Neural cell (in vitro differentiated cells): ENCODE measurements at regions not wholly inside any gene's neighbourhood (a gene's known extent, or its start where the extent isn't known, plus 50 kb on each side); places are given as distances from the start of the nearest gene placed in this dataset.

Source experiments
- H2AFZ ChIP-seq: fragments of 200-600, 300-800 bp; sonication (generic), shearing (Covaris generic); 2 replicates; pipeline ENCODE4 v1.6.0; 2014; ENCODE audit warnings: low read depth, mild to moderate bottlenecking, antibody characterized with exemption, low read length, moderate library complexity
- H3F3A ChIP-seq: fragments of 200-600 bp; shearing (Covaris generic); 2 replicates; pipeline ENCODE4 v1.6.1; 2016; ENCODE audit warnings: mild to moderate bottlenecking, moderate library complexity, mixed read lengths, antibody characterized with exemption, low read length; ENCODE audit not compliant: insufficient read depth, poor library complexity, severe bottlenecking
- H3K27ac ChIP-seq: fragments of 200-600, 300-800 bp; sonication (generic), shearing (Covaris generic); 2 replicates; pipeline ENCODE4 v1.5.1; 2014; ENCODE audit warnings: mild to moderate bottlenecking, low read length, moderate library complexity
- H3K27me3 ChIP-seq: fragments of 300-800, 200-600 bp; sonication (generic), shearing (Covaris generic); 2 replicates; pipeline ENCODE4 v1.6.0; 2014; ENCODE audit warnings: mild to moderate bottlenecking, low read depth, low read length, moderate library complexity; ENCODE audit not compliant: insufficient read depth
- H3K36me3 ChIP-seq: fragments of 300-800, 200-600 bp; sonication (generic), shearing (Covaris generic); 2 replicates; pipeline ENCODE4 v1.5.1; 2014; ENCODE audit warnings: mild to moderate bottlenecking, antibody characterized with exemption, low read length, moderate library complexity; ENCODE audit not compliant: insufficient read depth
- H3K4me2 ChIP-seq: fragments of 300-800, 200-600 bp; sonication (generic), shearing (Covaris generic); 2 replicates; pipeline ENCODE4 v1.6.0; 2014; ENCODE audit warnings: mild to moderate bottlenecking, low read length
- H3K4me3 ChIP-seq: fragments of 300-800, 200-600 bp; sonication (generic), shearing (Covaris generic); 2 replicates; pipeline ENCODE4 v1.5.1; 2014; ENCODE audit warnings: mild to moderate bottlenecking, low read length, moderate library complexity
- H3K79me2 ChIP-seq: fragments of 200-600 bp; shearing (Covaris generic); replicated peaks from 2 replicates; pipeline ENCODE4 v1.6.0; 2014; ENCODE audit warnings: mild to moderate bottlenecking, low read length, moderate library complexity; ENCODE audit not compliant: insufficient read depth
- H3K9ac ChIP-seq: fragments of 300-800, 200-600 bp; sonication (generic), shearing (Covaris generic); 2 replicates; pipeline ENCODE4 v1.6.1; 2016; ENCODE audit warnings: mild to moderate bottlenecking, low read length, mixed read lengths
- H3K9me2 ChIP-seq: fragments of 200-600 bp; shearing (Covaris generic); 2 replicates; pipeline ENCODE4 v1.6.1; 2016; ENCODE audit warnings: mild to moderate bottlenecking, low read length, mixed read lengths; ENCODE audit not compliant: insufficient read depth
- H3K9me3 ChIP-seq: fragments of 200-600, 300-800 bp; sonication (generic), shearing (Covaris generic); 2 replicates; pipeline ENCODE4 v1.6.1; 2016; ENCODE audit warnings: mild to moderate bottlenecking, mixed run types, low read length, moderate library complexity, mixed read lengths
- H4K20me1 ChIP-seq: fragments of 200-600 bp; shearing (Covaris generic); 2 replicates; pipeline ENCODE4 v1.6.1; 2016; ENCODE audit warnings: mild to moderate bottlenecking, mixed run types; ENCODE audit not compliant: insufficient read depth
- CTCF ChIP-seq: fragments of 450-650 bp; IDR thresholded peaks from 2 replicates; pipeline ENCODE4 v1.5.1; 2014; ENCODE audit warnings: antibody characterized with exemption, mild to moderate bottlenecking, moderate library complexity; ENCODE audit not compliant: poor library complexity, severe bottlenecking
- EP300 ChIP-seq: fragments of 450-650 bp; conservative IDR thresholded peaks from 2 replicates; pipeline ENCODE4 v1.6.1; 2014; ENCODE audit warnings: antibody characterized with exemption, mild to moderate bottlenecking, moderate library complexity; ENCODE audit not compliant: poor library complexity, severe bottlenecking
- EZH2 ChIP-seq: fragments of 200-600, 300-800 bp; shearing (Covaris generic), sonication (generic); IDR thresholded peaks from 2 replicates; pipeline ENCODE4 v1.6.1; 2014; ENCODE audit warnings: antibody characterized with exemption, low read length, borderline replicate concordance, mild to moderate bottlenecking; ENCODE audit not compliant: insufficient read depth, poor library complexity, severe bottlenecking
- MXI1 ChIP-seq: fragments of 450-650 bp; conservative IDR thresholded peaks from 2 replicates; pipeline ENCODE4 v1.6.1; 2014; ENCODE audit warnings: antibody characterized with exemption, mild to moderate bottlenecking; ENCODE audit not compliant: poor library complexity, severe bottlenecking
- POLR2AphosphoS5 ChIP-seq: IDR thresholded peaks from 2 replicates; pipeline ENCODE4 v1.6.1; 2012
- RAD21 ChIP-seq: fragments of 450-650 bp; conservative IDR thresholded peaks from 2 replicates; pipeline ENCODE4 v1.6.1; 2014; ENCODE audit warnings: antibody characterized with exemption, mild to moderate bottlenecking, moderate library complexity
- REST ChIP-seq: IDR thresholded peaks from 2 replicates; pipeline ENCODE4 v1.6.1; 2012; ENCODE audit warnings: borderline replicate concordance
- SMC3 ChIP-seq: fragments of 450-650 bp; conservative IDR thresholded peaks from 2 replicates; pipeline ENCODE4 v1.6.1; 2014; ENCODE audit warnings: antibody characterized with exemption, mild to moderate bottlenecking, moderate library complexity; ENCODE audit not compliant: poor library complexity
- TAF1 ChIP-seq: IDR thresholded peaks from 2 replicates; pipeline ENCODE4 v1.6.1; 2012; ENCODE audit warnings: low read depth

GRCh38 chr2:186269536-186269935 is 216.5 kb upstream of the ZC3H15 start:
- Histone ChIP-seq H2AFZ (no peak overlapping the region), H3K36me3 (no peaks in the 10 kb centered on the region), H3F3A (no peaks in the 10 kb centered on the region), H3K27me3 (no peaks in the 10 kb centered on the region), H3K9me3 (no peaks in the 10 kb centered on the region), H3K9ac (no peak overlapping the region), H4K20me1 (no peaks in the 10 kb centered on the region), H3K27ac (no peak overlapping the region), H3K4me3 (no peak overlapping the region), H3K79me2 (no peaks in the 10 kb centered on the region), H3K4me2 (no peak overlapping the region), H3K9me2 (no peaks in the 10 kb centered on the region)
- TF ChIP-seq TAF1 (no peak), REST (no peak), EP300 (no peak), RAD21 (no peak), CTCF (no peak), MXI1 (no peak), POLR2AphosphoS5 (no peak), SMC3 (no peak), EZH2 (no peak)

DNA sequence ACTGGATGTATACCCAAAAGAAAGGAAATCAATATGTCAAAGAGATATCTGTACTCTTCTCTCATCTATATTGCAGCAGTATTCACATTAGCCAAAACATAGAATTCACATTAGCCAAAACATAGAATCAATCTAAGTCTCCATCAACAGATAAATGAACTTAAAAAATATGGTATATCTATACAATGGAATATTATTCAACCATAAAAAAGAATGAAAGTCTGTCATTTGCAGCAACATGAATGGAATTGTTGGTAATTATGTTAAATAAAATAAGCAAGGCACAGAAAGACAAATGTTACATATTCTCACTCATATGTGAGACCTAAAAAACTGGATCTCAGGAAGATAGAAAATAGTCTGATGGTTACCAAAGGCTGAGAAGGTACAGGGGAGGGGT is 212.1 kb upstream of the ZC3H15 start:
- TF ChIP-seq POLR2AphosphoS5 (no peak), RAD21 (no peak), MXI1 (no peak), CTCF (no peak), TAF1 (no peak), SMC3 (no peak), EP300 (no peak), EZH2 (no peak)
- no peaks in the 10 kb centered on the region for H3K27me3 ChIP-seq
- H3F3A ChIP-seq: no peaks in the 10 kb centered on the region
- H3K9me2 ChIP-seq: no peaks in the 10 kb centered on the region
- no peaks in the 10 kb centered on the region for H4K20me1 ChIP-seq
- no peak overlapping the region for H3K27ac ChIP-seq
- H3K79me2 ChIP-seq: no peaks in the 10 kb centered on the region
- no peaks in the 10 kb centered on the region for H3K9me3 ChIP-seq
- no peaks in the 10 kb centered on the region for H3K36me3 ChIP-seq
- no peak overlapping the region for H3K9ac ChIP-seq
- H3K4me2 ChIP-seq: no peak overlapping the region
- H3K4me3 ChIP-seq: no peak overlapping the region
- no peak overlapping the region for H2AFZ ChIP-seq
